H1 (cell line): ENCODE measurements at regions not wholly inside any gene's neighbourhood (a gene's known extent, or its start where the extent isn't known, plus 50 kb on each side); places are given as distances from the start of the nearest gene placed in this dataset.

ENCODE experiments used
- ATF2 ChIP-seq: IDR thresholded peaks from 2 replicates; pipeline ENCODE4 v1.6.1; 2012; ENCODE audit warnings: low read length, inconsistent platforms
- CHD7 ChIP-seq: fragments of 300-600 bp; sonication (generic); IDR thresholded peaks from 2 replicates; pipeline ENCODE4 v1.7.1; 2012; ENCODE audit warnings: low read length, moderate library complexity, mild to moderate bottlenecking, inconsistent platforms; ENCODE audit not compliant: insufficient replicate concordance
- EGR1 ChIP-seq: IDR thresholded peaks from 2 replicates; pipeline ENCODE4 v1.6.1; 2011; ENCODE audit warnings: low read depth, low read length, borderline replicate concordance
- SP2 ChIP-seq: IDR thresholded peaks from 2 replicates; pipeline ENCODE4 v1.6.1; 2012; ENCODE audit warnings: mild to moderate bottlenecking, low read length, inconsistent platforms
- TEAD4 ChIP-seq: IDR thresholded peaks from 2 replicates; pipeline ENCODE4 v1.6.1; 2012; ENCODE audit warnings: low read depth, low read length, inconsistent platforms, mixed read lengths
- TF ChIP-seq, protein P1 (sequence below): IDR thresholded peaks from 2 replicates; pipeline ENCODE4 v1.6.1; 2011; ENCODE audit warnings: low read length, improper control_type of control experiment
- TF ChIP-seq, protein P2 (sequence below): IDR thresholded peaks from 2 replicates; pipeline ENCODE4 v1.6.1; 2012; ENCODE audit warnings: inconsistent platforms

DNA sequence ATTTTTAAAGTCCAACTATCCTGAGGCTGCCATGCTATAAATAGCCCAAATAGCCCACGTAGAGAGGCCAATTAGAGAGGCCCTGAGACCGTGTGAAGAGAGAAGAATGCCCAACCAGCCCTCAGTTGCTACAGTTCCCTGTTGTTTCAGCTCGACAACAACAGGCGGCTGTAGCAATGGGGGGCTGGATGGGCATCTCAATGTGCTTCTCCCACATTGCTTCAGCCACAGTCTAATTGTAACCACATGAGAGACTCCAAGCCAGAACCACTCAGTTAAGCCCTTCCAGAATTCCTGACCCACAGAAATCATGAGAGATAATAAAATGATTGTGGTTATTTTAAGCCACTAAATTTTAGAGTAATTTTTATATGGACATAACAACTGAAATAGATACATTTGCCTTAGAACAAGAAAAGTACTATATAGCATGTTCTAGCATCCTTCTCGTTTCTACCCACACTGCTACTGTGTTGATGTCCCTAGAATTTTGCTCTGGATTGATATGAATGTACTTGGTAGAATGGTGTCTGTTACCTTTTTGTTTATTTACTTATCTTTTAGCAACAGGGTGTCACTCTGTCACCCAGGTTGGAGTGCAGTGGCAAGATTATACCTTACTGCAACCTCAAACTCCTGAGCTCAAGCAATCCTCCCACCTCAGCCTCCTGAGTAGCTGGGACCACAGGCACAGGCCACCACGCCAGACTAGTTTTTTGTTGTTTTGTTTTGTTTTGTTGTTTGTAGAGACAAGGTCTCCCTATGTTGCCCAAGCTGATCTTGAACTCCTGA lies 436.4 kb downstream of the BCOR start (continued):
- TF ChIP-seq, protein P1, sequence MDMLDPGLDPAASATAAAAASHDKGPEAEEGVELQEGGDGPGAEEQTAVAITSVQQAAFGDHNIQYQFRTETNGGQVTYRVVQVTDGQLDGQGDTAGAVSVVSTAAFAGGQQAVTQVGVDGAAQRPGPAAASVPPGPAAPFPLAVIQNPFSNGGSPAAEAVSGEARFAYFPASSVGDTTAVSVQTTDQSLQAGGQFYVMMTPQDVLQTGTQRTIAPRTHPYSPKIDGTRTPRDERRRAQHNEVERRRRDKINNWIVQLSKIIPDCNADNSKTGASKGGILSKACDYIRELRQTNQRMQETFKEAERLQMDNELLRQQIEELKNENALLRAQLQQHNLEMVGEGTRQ = no peak
- TF ChIP-seq, protein P2, sequence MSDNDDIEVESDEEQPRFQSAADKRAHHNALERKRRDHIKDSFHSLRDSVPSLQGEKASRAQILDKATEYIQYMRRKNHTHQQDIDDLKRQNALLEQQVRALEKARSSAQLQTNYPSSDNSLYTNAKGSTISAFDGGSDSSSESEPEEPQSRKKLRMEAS = no peak
- TF ChIP-seq SP2 (no peak), CHD7 (no peak), ATF2 (no peak), EGR1 (no peak), TEAD4 (no peak)
